ENCODE measurements at regions not wholly inside any gene's neighbourhood (a gene's known extent, or its start where the extent isn't known, plus 50 kb on each side); places are given as distances from the start of the nearest gene placed in this dataset.

GRCh38 chr14:71237556-71237955, 330.3 kb downstream of the PCNX1 start:
- Histone ChIP-seq H3K27ac (replicated peaks) (no peak overlapping the region), H3K4me3 (replicated peaks; ENCODE audit: insufficient read depth, low read length) (no peak overlapping the region), H3K27me3 (ENCODE audit: insufficient read depth, poor library complexity, severe bottlenecking) (no peaks in the 10 kb centered on the region)
- no peak for TF ChIP-seq CTCF (IDR thresholded peaks at IDR 0.05; ENCODE audit: insufficient read depth, low read length)
- TF ChIP-seq GABPA (IDR thresholded peaks at IDR 0.05; ENCODE audit: low read depth): no peak
- TF ChIP-seq, protein P1, sequence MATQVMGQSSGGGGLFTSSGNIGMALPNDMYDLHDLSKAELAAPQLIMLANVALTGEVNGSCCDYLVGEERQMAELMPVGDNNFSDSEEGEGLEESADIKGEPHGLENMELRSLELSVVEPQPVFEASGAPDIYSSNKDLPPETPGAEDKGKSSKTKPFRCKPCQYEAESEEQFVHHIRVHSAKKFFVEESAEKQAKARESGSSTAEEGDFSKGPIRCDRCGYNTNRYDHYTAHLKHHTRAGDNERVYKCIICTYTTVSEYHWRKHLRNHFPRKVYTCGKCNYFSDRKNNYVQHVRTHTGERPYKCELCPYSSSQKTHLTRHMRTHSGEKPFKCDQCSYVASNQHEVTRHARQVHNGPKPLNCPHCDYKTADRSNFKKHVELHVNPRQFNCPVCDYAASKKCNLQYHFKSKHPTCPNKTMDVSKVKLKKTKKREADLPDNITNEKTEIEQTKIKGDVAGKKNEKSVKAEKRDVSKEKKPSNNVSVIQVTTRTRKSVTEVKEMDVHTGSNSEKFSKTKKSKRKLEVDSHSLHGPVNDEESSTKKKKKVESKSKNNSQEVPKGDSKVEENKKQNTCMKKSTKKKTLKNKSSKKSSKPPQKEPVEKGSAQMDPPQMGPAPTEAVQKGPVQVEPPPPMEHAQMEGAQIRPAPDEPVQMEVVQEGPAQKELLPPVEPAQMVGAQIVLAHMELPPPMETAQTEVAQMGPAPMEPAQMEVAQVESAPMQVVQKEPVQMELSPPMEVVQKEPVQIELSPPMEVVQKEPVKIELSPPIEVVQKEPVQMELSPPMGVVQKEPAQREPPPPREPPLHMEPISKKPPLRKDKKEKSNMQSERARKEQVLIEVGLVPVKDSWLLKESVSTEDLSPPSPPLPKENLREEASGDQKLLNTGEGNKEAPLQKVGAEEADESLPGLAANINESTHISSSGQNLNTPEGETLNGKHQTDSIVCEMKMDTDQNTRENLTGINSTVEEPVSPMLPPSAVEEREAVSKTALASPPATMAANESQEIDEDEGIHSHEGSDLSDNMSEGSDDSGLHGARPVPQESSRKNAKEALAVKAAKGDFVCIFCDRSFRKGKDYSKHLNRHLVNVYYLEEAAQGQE (IDR thresholded peaks at IDR 0.05; ENCODE audit: insufficient replicate concordance, low read depth): no peak
- no peak for TF ChIP-seq POLR2AphosphoS5 (IDR thresholded peaks at IDR 0.05; ENCODE audit: low read depth)
- no peak for TF ChIP-seq SPI1 (IDR thresholded peaks at IDR 0.05; ENCODE audit: borderline replicate concordance, low read depth)
- DNase-seq (ENCODE audit: low read depth in 1 of 2, low spot score in 1 of 2): no peak

- H3K27ac ChIP-seq (replicated peaks): no peak overlapping the region
- no peaks in the 10 kb centered on the region for H3K27me3 ChIP-seq (ENCODE audit: insufficient read depth, poor library complexity, severe bottlenecking)
- no peak for DNase-seq (ENCODE audit: low read depth in 1 of 2, low spot score in 1 of 2)
- no peak for TF ChIP-seq GABPA (IDR thresholded peaks at IDR 0.05; ENCODE audit: low read depth)
- TF ChIP-seq SPI1 (IDR thresholded peaks at IDR 0.05; ENCODE audit: borderline replicate concordance, low read depth): no peak
- TF ChIP-seq, protein P1 (IDR thresholded peaks at IDR 0.05; ENCODE audit: insufficient replicate concordance, low read depth): no peak
- no peak for TF ChIP-seq POLR2AphosphoS5 (IDR thresholded peaks at IDR 0.05; ENCODE audit: low read depth)
- no peak for TF ChIP-seq CTCF (IDR thresholded peaks at IDR 0.05; ENCODE audit: insufficient read depth, low read length)
- H3K4me3 ChIP-seq (replicated peaks; ENCODE audit: insufficient read depth, low read length): no peak overlapping the region
These were observed 331.6 kb downstream of the PCNX1 start for GRCh38 chr14:71238835-71239234.

- no peak for TF ChIP-seq CTCF (IDR thresholded peaks at IDR 0.05; ENCODE audit: insufficient read depth, low read length)
- no peak for TF ChIP-seq POLR2AphosphoS5 (IDR thresholded peaks at IDR 0.05; ENCODE audit: low read depth)
- TF ChIP-seq, protein P1 (IDR thresholded peaks at IDR 0.05; ENCODE audit: insufficient replicate concordance, low read depth): no peak
- TF ChIP-seq SPI1 (IDR thresholded peaks at IDR 0.05; ENCODE audit: borderline replicate concordance, low read depth): no peak
- TF ChIP-seq GABPA (IDR thresholded peaks at IDR 0.05; ENCODE audit: low read depth): no peak
- DNase-seq (ENCODE audit: low read depth in 1 of 2, low spot score in 1 of 2): no peak
- no peaks in the 10 kb centered on the region for H3K27me3 ChIP-seq (ENCODE audit: insufficient read depth, poor library complexity, severe bottlenecking)
- no peak overlapping the region for H3K4me3 ChIP-seq (replicated peaks; ENCODE audit: insufficient read depth, low read length)
- H3K27ac ChIP-seq (replicated peaks): no peak overlapping the region
These were observed 332.9 kb downstream of the PCNX1 start for GRCh38 chr14:71240171-71240570.
